ENCODE measurements at regions not wholly inside any gene's neighbourhood (a gene's known extent, or its start where the extent isn't known, plus 50 kb on each side); places are given as distances from the start of the nearest gene placed in this dataset.

GRCh38 chr16:35525979-35526590, 2066.7 kb downstream of the TP53TG3F start:
- H3K9me3 ChIP-seq (ENCODE audit: control insufficient read depth, low read depth, low read length) = peaks cover 4% of the 10 kb centered on the region
- H4K20me1 ChIP-seq (ENCODE audit: control insufficient read depth, extremely low read depth, insufficient read depth, low read length) = no peaks in the 10 kb centered on the region
- H3K4me2 ChIP-seq (ENCODE audit: control insufficient read depth, extremely low read depth, insufficient read depth, low read depth, low read length) = no peak overlapping the region
- TF ChIP-seq EZH2 (IDR thresholded peaks at IDR 0.05; ENCODE audit: low read length) (no peak), CTCF (optimal IDR thresholded peaks at IDR 0.05 in 1 of 3, IDR thresholded peaks at IDR 0.05 in 1 of 3, conservative IDR thresholded peaks at IDR 0.05 in 1 of 3; ENCODE audit: extremely low read depth in 1 of 3, insufficient read depth in 2 of 3, low read length in 3 of 3) (no peak)
- no peak overlapping the region for H3K4me3 ChIP-seq (ENCODE audit: control insufficient read depth in 2 of 3, extremely low read depth in 1 of 3, insufficient read depth in 2 of 3, low read depth in 1 of 3, low read length in 3 of 3)
- DNase-seq (ENCODE audit: low read depth, low spot score) = no peak
- dilution Hi-C loops (cut with MboI; ENCODE audit: extremely low pct_ligation_motif_present, low sequenced_read_pairs) = no loop called here
- FAIRE-seq = no peak
- no peaks in the 10 kb centered on the region for H3K27me3 ChIP-seq (ENCODE audit: control insufficient read depth, extremely low read depth, insufficient read depth, low read length)
- H3K4me1 ChIP-seq (ENCODE audit: control insufficient read depth, extremely low read depth, insufficient read depth, low read length) = no peaks in the 10 kb centered on the region
- H3K79me2 ChIP-seq (ENCODE audit: control insufficient read depth, insufficient read depth, low read length) = no peaks in the 10 kb centered on the region
- H3K9ac ChIP-seq (ENCODE audit: control insufficient read depth, extremely low read depth, insufficient read depth, low read length) = no peak overlapping the region
- no peaks in the 10 kb centered on the region for H3K9me1 ChIP-seq (ENCODE audit: control insufficient read depth, extremely low read depth, insufficient read depth, low read length)
- no peaks in the 10 kb centered on the region for H3K36me3 ChIP-seq (ENCODE audit: control insufficient read depth in 2 of 2, extremely low read depth in 1 of 2, insufficient read depth in 2 of 2, low read length in 2 of 2)
- no peak overlapping the region for H3K27ac ChIP-seq (ENCODE audit: control insufficient read depth, insufficient read depth, low read length)
- H2AFZ ChIP-seq (ENCODE audit: control insufficient read depth, low read length) = no peak overlapping the region

- no peak overlapping the region for H3K27ac ChIP-seq (ENCODE audit: control insufficient read depth, insufficient read depth, low read length)
- no peak overlapping the region for H3K9ac ChIP-seq (ENCODE audit: control insufficient read depth, extremely low read depth, insufficient read depth, low read length)
- no peaks in the 10 kb centered on the region for H4K20me1 ChIP-seq (ENCODE audit: control insufficient read depth, extremely low read depth, insufficient read depth, low read length)
- H3K9me3 ChIP-seq (ENCODE audit: control insufficient read depth, low read depth, low read length) = no peaks in the 10 kb centered on the region
- H3K36me3 ChIP-seq (ENCODE audit: control insufficient read depth in 2 of 2, extremely low read depth in 1 of 2, insufficient read depth in 2 of 2, low read length in 2 of 2) = no peaks in the 10 kb centered on the region
- no peak for TF ChIP-seq EZH2 (IDR thresholded peaks at IDR 0.05; ENCODE audit: low read length)
- TF ChIP-seq CTCF (optimal IDR thresholded peaks at IDR 0.05 in 1 of 3, IDR thresholded peaks at IDR 0.05 in 1 of 3, conservative IDR thresholded peaks at IDR 0.05 in 1 of 3; ENCODE audit: extremely low read depth in 1 of 3, insufficient read depth in 2 of 3, low read length in 3 of 3) = no peak
- H2AFZ ChIP-seq (ENCODE audit: control insufficient read depth, low read length) = no peak overlapping the region
- dilution Hi-C loops (cut with MboI; ENCODE audit: extremely low pct_ligation_motif_present, low sequenced_read_pairs) = no loop called here
- no peak overlapping the region for H3K4me3 ChIP-seq (ENCODE audit: control insufficient read depth in 2 of 3, extremely low read depth in 1 of 3, insufficient read depth in 2 of 3, low read depth in 1 of 3, low read length in 3 of 3)
- DNase-seq (ENCODE audit: low read depth, low spot score) (no peak), FAIRE-seq (no peak)
- H3K4me2 ChIP-seq (ENCODE audit: control insufficient read depth, extremely low read depth, insufficient read depth, low read depth, low read length) = no peak overlapping the region
- H3K27me3 ChIP-seq (ENCODE audit: control insufficient read depth, extremely low read depth, insufficient read depth, low read length) = no peaks in the 10 kb centered on the region
- no peaks in the 10 kb centered on the region for H3K79me2 ChIP-seq (ENCODE audit: control insufficient read depth, insufficient read depth, low read length)
- H3K4me1 ChIP-seq (ENCODE audit: control insufficient read depth, extremely low read depth, insufficient read depth, low read length) = no peaks in the 10 kb centered on the region
- H3K9me1 ChIP-seq (ENCODE audit: control insufficient read depth, extremely low read depth, insufficient read depth, low read length) = no peaks in the 10 kb centered on the region
Observed at GRCh38 chr16:35532576-35532975, 2073.2 kb downstream of the TP53TG3F start.

Measured in keratinocyte (primary cell).